Mucosa of descending colon (tissue), 3 donors: ENCODE measurements at regions not wholly inside any gene's neighbourhood (a gene's known extent, or its start where the extent isn't known, plus 50 kb on each side); places are given as distances from the start of the nearest gene placed in this dataset.

Experiments
- ATAC-seq: fragments of 200-7000 bp; cut with Tn5 transposase; one replicate; pipeline ENCODE4 v1.9.1; 2020; ENCODE audit warnings: mild to moderate bottlenecking, moderate library complexity
- DNase-seq, 3 donors: peaks; one replicate each; pipeline ENCODE4 v3.0.0-alpha.2; 2020
- H3K36me3 ChIP-seq: fragments of 200-600 bp; one replicate; pipeline ENCODE4 v1.8.0; 2021; ENCODE audit warnings: low read depth, mild to moderate bottlenecking
- H3K4me1 ChIP-seq: fragments of 200-600 bp; one replicate; pipeline ENCODE4 v1.8.0; 2021; ENCODE audit warnings: low read depth, mild to moderate bottlenecking
- H3K4me3 ChIP-seq: fragments of 200-600 bp; one replicate; pipeline ENCODE4 v1.8.0; 2021; ENCODE audit warnings: mild to moderate bottlenecking
- H3K9me3 ChIP-seq: fragments of 200-600 bp; one replicate; pipeline ENCODE4 v1.8.0; 2021; ENCODE audit warnings: mild to moderate bottlenecking
- CTCF ChIP-seq: fragments of 200-600 bp; IDR thresholded peaks from one replicate; pipeline ENCODE4 v1.8.0; 2022; ENCODE audit warnings: antibody characterized with exemption, mild to moderate bottlenecking
- intact Hi-C, 2 donors: fragments of 100-400 bp; cut with DNase I in 1 of 2; cut with micrococcal nuclease in 1 of 2; formaldehyde crosslinking; loops; one replicate each; pipeline versions ENCODE4 v1.11.0 to v1.11.1; 2022; cut with DNase I, micrococcal nuclease
- donor health status: DM: no; HTN: no; CAD: no; lungs with moderate emphysema.
- donor health status: DM: no; HTN: no; CAD: no.
- donor health status: DM: no; HTN: yes; CAD: no.

- intact Hi-C loops: no loop called here
- DNase-seq (peak in 1 of 3 donors; percentile 40), ATAC-seq (no peak)
Observed at GRCh38 chr20:50270569-50270968, 79.9 kb downstream of the CEBPB start.

GRCh38 chr20:50271176-50271575 lies 80.5 kb downstream of the CEBPB start:
- Histone ChIP-seq H3K4me3 (no peak overlapping the region), H3K9me3 (no peaks in the 10 kb centered on the region), H3K4me1 (peaks cover 18% of the 10 kb centered on the region), H3K36me3 (no peaks in the 10 kb centered on the region)
- DNase-seq: no peak
- no peak for TF ChIP-seq CTCF
- no peak for ATAC-seq
- intact Hi-C loops: no loop called here

More at GRCh38 chr20:50270569-50270968, 79.9 kb downstream of the CEBPB start:
- Histone ChIP-seq H3K4me3 (no peak overlapping the region), H3K36me3 (no peaks in the 10 kb centered on the region), H3K4me1 (peaks cover 18% of the 10 kb centered on the region), H3K9me3 (no peaks in the 10 kb centered on the region)
- TF ChIP-seq CTCF: no peak

- ATAC-seq: no peak
- peak in 1 of 3 donors; percentile 18 for DNase-seq
- Histone ChIP-seq H3K9me3 (no peaks in the 10 kb centered on the region), H3K36me3 (no peaks in the 10 kb centered on the region), H3K4me1 (peaks cover 17% of the 10 kb centered on the region), H3K4me3 (no peak overlapping the region)
- intact Hi-C loops: no loop called here
- TF ChIP-seq CTCF: no peak
Observed at GRCh38 chr20:50271612-50272011, 81.0 kb downstream of the CEBPB start.

GRCh38 chr20:50272030-50272723 lies 81.5 kb downstream of the CEBPB start:
- Histone ChIP-seq H3K4me3 (no peak overlapping the region), H3K4me1 (peaks cover 12% of the 10 kb centered on the region), H3K36me3 (no peaks in the 10 kb centered on the region), H3K9me3 (no peaks in the 10 kb centered on the region)
- no peak for TF ChIP-seq CTCF
- ATAC-seq: no peak
- peak in 2 of 3 donors; percentile 46 to 78 for DNase-seq
- intact Hi-C loops: no loop called here

GRCh38 chr20:50272724-50273446 lies 82.3 kb downstream of the CEBPB start:
- H3K36me3 ChIP-seq: no peaks in the 10 kb centered on the region
- ATAC-seq (no peak), DNase-seq (no peak)
- TF ChIP-seq CTCF: no peak
- H3K4me1 ChIP-seq: peaks cover 5% of the 10 kb centered on the region
- H3K9me3 ChIP-seq: no peaks in the 10 kb centered on the region
- intact Hi-C loops: no loop called here
- H3K4me3 ChIP-seq: no peak overlapping the region
